SU-DHL-6 (cell line): ENCODE measurements at regions not wholly inside any gene's neighbourhood (a gene's known extent, or its start where the extent isn't known, plus 50 kb on each side); places are given as distances from the start of the nearest gene placed in this dataset.

Experiments used
- EZH2phosphoT487 ChIP-seq: fragments of 200-600 bp; sonication (generic), shearing (Covaris generic); conservative IDR thresholded peaks from 2 replicates; pipeline ENCODE4 v1.6.1; 2018; ENCODE audit warnings: mild to moderate bottlenecking, antibody characterized with exemption, low read length, moderate library complexity, mixed read lengths
- TF ChIP-seq, protein P1 (sequence below): fragments of 200-600 bp; sonication (generic); IDR thresholded peaks from one replicate; pipeline ENCODE4 v1.5.1; 2017; ENCODE audit warnings: antibody characterized with exemption, mild to moderate bottlenecking, low read length, moderate library complexity; ENCODE audit not compliant: insufficient read depth, poor library complexity, severe bottlenecking

DNA sequence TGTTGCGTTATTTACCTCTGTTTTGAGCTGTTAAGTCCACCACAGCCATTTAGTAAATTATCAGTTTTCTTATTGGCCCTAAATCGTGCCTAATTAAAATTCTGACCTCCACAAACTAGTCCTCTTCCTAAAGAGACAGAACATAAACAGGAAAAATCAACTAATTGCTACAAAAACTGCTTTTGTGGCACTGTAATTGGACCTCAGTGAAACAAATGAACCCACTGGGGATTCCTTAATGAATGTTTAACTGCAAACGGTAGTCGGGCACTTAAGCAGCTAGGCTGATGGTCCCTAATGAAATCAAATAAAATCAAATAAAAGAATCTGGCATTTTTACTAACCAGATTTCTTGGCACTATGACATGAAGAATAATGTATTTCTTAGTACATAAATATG lies 513.4 kb upstream of the SLC35B3 start:
- TF ChIP-seq, protein P1, sequence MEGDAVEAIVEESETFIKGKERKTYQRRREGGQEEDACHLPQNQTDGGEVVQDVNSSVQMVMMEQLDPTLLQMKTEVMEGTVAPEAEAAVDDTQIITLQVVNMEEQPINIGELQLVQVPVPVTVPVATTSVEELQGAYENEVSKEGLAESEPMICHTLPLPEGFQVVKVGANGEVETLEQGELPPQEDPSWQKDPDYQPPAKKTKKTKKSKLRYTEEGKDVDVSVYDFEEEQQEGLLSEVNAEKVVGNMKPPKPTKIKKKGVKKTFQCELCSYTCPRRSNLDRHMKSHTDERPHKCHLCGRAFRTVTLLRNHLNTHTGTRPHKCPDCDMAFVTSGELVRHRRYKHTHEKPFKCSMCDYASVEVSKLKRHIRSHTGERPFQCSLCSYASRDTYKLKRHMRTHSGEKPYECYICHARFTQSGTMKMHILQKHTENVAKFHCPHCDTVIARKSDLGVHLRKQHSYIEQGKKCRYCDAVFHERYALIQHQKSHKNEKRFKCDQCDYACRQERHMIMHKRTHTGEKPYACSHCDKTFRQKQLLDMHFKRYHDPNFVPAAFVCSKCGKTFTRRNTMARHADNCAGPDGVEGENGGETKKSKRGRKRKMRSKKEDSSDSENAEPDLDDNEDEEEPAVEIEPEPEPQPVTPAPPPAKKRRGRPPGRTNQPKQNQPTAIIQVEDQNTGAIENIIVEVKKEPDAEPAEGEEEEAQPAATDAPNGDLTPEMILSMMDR, result no peak
- no peak for TF ChIP-seq EZH2phosphoT487
